Inferior parietal cortex (tissue), 1 donor: ENCODE measurements at regions not wholly inside any gene's neighbourhood (a gene's known extent, or its start where the extent isn't known, plus 50 kb on each side); places are given as distances from the start of the nearest gene placed in this dataset.
"Not testable (repeated sequence)": the region's sequence is repeated elsewhere in the genome, so short reads cannot be mapped to it uniquely, and the experiment has no call there.

Source experiments
- DNase-seq: peaks from one replicate; pipeline ENCODE4 v3.0.0-alpha.2; 2016; ENCODE audit errors: extremely low spot score

GRCh38 chrX:123080065-123080464 lies 104.0 kb upstream of the GRIA3 start:
- DNase-seq, result no peak

- no peak for DNase-seq
Measured at GRCh38 chrX:123081776-123082175, 102.3 kb upstream of the GRIA3 start.

- DNase-seq, result no peak
Measured at GRCh38 chrX:123083924-123084323, 100.2 kb upstream of the GRIA3 start.

- DNase-seq, result no peak
Measured at GRCh38 chrX:123084797-123085196, 99.3 kb upstream of the GRIA3 start.

GRCh38 chrX:123085311-123085940 lies 98.7 kb upstream of the GRIA3 start:
- DNase-seq, result no peak

- DNase-seq, result no peak
Measured at GRCh38 chrX:123086768-123087167, 97.3 kb upstream of the GRIA3 start.

GRCh38 chrX:123087326-123087725 lies 96.8 kb upstream of the GRIA3 start:
- no peak for DNase-seq

- DNase-seq, result no peak
Measured at GRCh38 chrX:123088331-123088730, 95.7 kb upstream of the GRIA3 start.

GRCh38 chrX:123088930-123089329 lies 95.1 kb upstream of the GRIA3 start:
- no peak for DNase-seq

GRCh38 chrX:123093792-123094191 lies 90.3 kb upstream of the GRIA3 start:
- DNase-seq, result no peak

GRCh38 chrX:123108513-123109427 lies 75.3 kb upstream of the GRIA3 start:
- no peak for DNase-seq

GRCh38 chrX:123121241-123121640 lies 62.8 kb upstream of the GRIA3 start:
- DNase-seq, result no peak

- DNase-seq, result not testable (repeated sequence)
Measured at GRCh38 chrX:123129805-123130204, 54.3 kb upstream of the GRIA3 start.
